CD4-positive, alpha-beta T cell (primary cell): ENCODE measurements at regions not wholly inside any gene's neighbourhood (a gene's known extent, or its start where the extent isn't known, plus 50 kb on each side); places are given as distances from the start of the nearest gene placed in this dataset.

Experiments used
- ATAC-seq: fragments of 200-7000 bp; cut with Tn5 transposase; one replicate; pipeline ENCODE4 v1.10.0; 2022; ENCODE audit warnings: mild to moderate bottlenecking; ENCODE audit not compliant: poor library complexity
- CTCF ChIA-PET: fragments of 350-600 bp; sonication (Branson Sonifier 250); formaldehyde crosslinking; loops from one replicate; lab custom pipeline; 2021; ENCODE audit warnings: antibody characterized with exemption, inconsistent platforms; lab: Charles Lee
- POLR2A ChIA-PET: fragments of 350-600 bp; sonication (Branson Sonifier 250); formaldehyde crosslinking; loops from one replicate; lab custom pipeline; 2021; ENCODE audit warnings: antibody characterized with exemption, inconsistent platforms; lab: Charles Lee
- DNase-seq, 14 experiments: peaks; one replicate each; pipeline ENCODE4 v3.0.0-alpha.2; 2013 to 2020; ENCODE audit warnings: mixed read lengths in 2 of 14
- H3K27ac ChIP-seq, 2 donors: one replicate each; pipeline versions ENCODE4 v1.5.1 to v1.7.0; 2013; ENCODE audit warnings: low read length in 2 of 2, low read depth in 1 of 2, mild to moderate bottlenecking in 1 of 2
- H3K27me3 ChIP-seq, 2 experiments: 1 replicate in 1 of 2; 2 replicates in 1 of 2; pipeline versions ENCODE4 v1.6.1 to v1.7.0; 2013; ENCODE audit warnings: low read length in 2 of 2, control low read depth in 1 of 2, mild to moderate bottlenecking in 1 of 2, moderate library complexity in 1 of 2; ENCODE audit not compliant: insufficient read depth in 2 of 2, control insufficient read depth in 1 of 2
- H3K36me3 ChIP-seq: one replicate; pipeline ENCODE4 v1.6.1; 2013; ENCODE audit warnings: low read length, control low read depth; ENCODE audit not compliant: insufficient read depth
- H3K4me1 ChIP-seq: one replicate; pipeline ENCODE4 v1.6.1; 2013; ENCODE audit warnings: low read length, control low read depth; ENCODE audit not compliant: insufficient read depth
- H3K4me3 ChIP-seq: one replicate; pipeline ENCODE4 v1.5.1; 2013; ENCODE audit warnings: mild to moderate bottlenecking, low read length, moderate library complexity
- H3K9me3 ChIP-seq, 2 experiments: 1 replicate in 1 of 2; 2 replicates in 1 of 2; pipeline versions ENCODE4 v1.6.1 to v1.7.0; 2013; ENCODE audit warnings: low read length in 2 of 2, mild to moderate bottlenecking in 2 of 2, control low read depth in 1 of 2, moderate library complexity in 1 of 2; ENCODE audit not compliant: control insufficient read depth in 1 of 2, insufficient read depth in 1 of 2
- H3K27ac Mint-ChIP-seq: one replicate; pipeline ENCODE4 v1.8.0; 2020; ENCODE audit warnings: mixed read lengths
- H3K27me3 Mint-ChIP-seq: one replicate; pipeline ENCODE4 v1.8.0; 2021; ENCODE audit warnings: mixed read lengths
- H3K36me3 Mint-ChIP-seq: one replicate; pipeline ENCODE4 v1.8.0; 2021; ENCODE audit warnings: low read depth, mixed read lengths
- H3K4me1 Mint-ChIP-seq: one replicate; pipeline ENCODE4 v1.8.0; 2021; ENCODE audit warnings: low read depth, mixed read lengths
- H3K4me3 Mint-ChIP-seq: one replicate; pipeline ENCODE4 v1.8.0; 2020; ENCODE audit warnings: mild to moderate bottlenecking, mixed read lengths
- H3K9me3 Mint-ChIP-seq: one replicate; pipeline ENCODE4 v1.8.0; 2020; ENCODE audit warnings: mixed read lengths
- CTCF ChIP-seq: fragments of 200-600 bp; IDR thresholded peaks from one replicate; pipeline ENCODE4 v1.8.0; 2022; ENCODE audit warnings: antibody characterized with exemption, mild to moderate bottlenecking
- intact Hi-C, 2 experiments: fragments of 100-400 bp; cut with DNase I in 1 of 2; cut with micrococcal nuclease in 1 of 2; formaldehyde crosslinking; loops; one replicate each; pipeline versions ENCODE4 v1.15.1 to v1.9.0; 2023 to 2025; cut with DNase I, micrococcal nuclease

GRCh38 chr22:48217596-48217995 is 1455.1 kb downstream of the TBC1D22A start:
- Mint-ChIP-seq H3K27me3 (no peaks in the 10 kb centered on the region), H3K4me3 (no peak overlapping the region), H3K4me1 (no peaks in the 10 kb centered on the region), H3K36me3 (no peaks in the 10 kb centered on the region), H3K9me3 (no peaks in the 10 kb centered on the region), H3K27ac (no peak overlapping the region)
- TF ChIP-seq CTCF, result no peak
- Histone ChIP-seq H3K9me3 (peaks cover 0 to 4% of the 10 kb centered on the region in 2 experiments), H3K27me3 (peaks cover 0 to 5% of the 10 kb centered on the region in 2 experiments), H3K4me1 (no peaks in the 10 kb centered on the region), H3K36me3 (no peaks in the 10 kb centered on the region), H3K4me3 (no peak overlapping the region), H3K27ac (no peak overlapping the region)
- no peak for ATAC-seq
- ChIA-PET CTCF (no interaction called here), POLR2A (no interaction called here)
- DNase-seq, result no peak
- intact Hi-C loops, result no loop called here

DNA sequence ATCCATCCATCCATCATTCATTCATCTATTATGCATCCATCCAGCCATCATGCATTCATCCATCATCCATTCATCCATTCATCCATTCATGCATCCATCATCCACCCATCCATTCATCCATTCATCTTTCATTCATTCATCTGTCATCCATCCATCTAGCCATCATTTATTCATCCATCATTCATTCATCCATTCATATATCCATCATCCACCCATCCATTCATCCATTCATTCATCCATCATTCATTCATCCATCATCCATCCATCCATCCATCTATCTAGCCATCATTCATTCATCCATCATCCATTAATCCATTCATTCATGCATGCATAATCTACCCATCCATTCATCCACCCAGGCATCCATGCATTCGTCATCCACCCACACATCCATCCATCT is 1450.3 kb downstream of the TBC1D22A start:
- DNase-seq, result no peak
- no peak for ATAC-seq
- POLR2A ChIA-PET, result no interaction called here
- Mint-ChIP-seq H3K4me1 (no peaks in the 10 kb centered on the region), H3K27ac (no peak overlapping the region), H3K4me3 (no peak overlapping the region), H3K36me3 (no peaks in the 10 kb centered on the region), H3K27me3 (peaks cover 8% of the 10 kb centered on the region), H3K9me3 (peaks cover under 1% of the 10 kb centered on the region)
- Histone ChIP-seq H3K4me1 (no peaks in the 10 kb centered on the region), H3K4me3 (no peak overlapping the region), H3K27ac (no peak overlapping the region), H3K27me3 (peaks cover 5 to 7% of the 10 kb centered on the region in 2 experiments), H3K36me3 (no peaks in the 10 kb centered on the region), H3K9me3 (peaks cover 0 to 9% of the 10 kb centered on the region in 2 experiments)
- no peak for TF ChIP-seq CTCF
- CTCF ChIA-PET, result no interaction called here
- intact Hi-C loops, result no loop called here

GRCh38 chr22:48210812-48211211 is 1448.4 kb downstream of the TBC1D22A start:
- Histone ChIP-seq H3K27ac (no peak overlapping the region), H3K4me3 (no peak overlapping the region), H3K4me1 (no peaks in the 10 kb centered on the region), H3K9me3 (peaks cover 0 to 9% of the 10 kb centered on the region in 2 experiments), H3K36me3 (no peaks in the 10 kb centered on the region), H3K27me3 (peaks cover 0 to 7% of the 10 kb centered on the region in 2 experiments)
- ChIA-PET POLR2A (no interaction called here), CTCF (no interaction called here)
- intact Hi-C loops, result no loop called here
- no peak for TF ChIP-seq CTCF
- Mint-ChIP-seq H3K36me3 (no peaks in the 10 kb centered on the region), H3K9me3 (peaks cover 2% of the 10 kb centered on the region), H3K4me1 (no peaks in the 10 kb centered on the region), H3K27me3 (peaks cover 8% of the 10 kb centered on the region), H3K27ac (no peak overlapping the region), H3K4me3 (no peak overlapping the region)
- DNase-seq, result no peak
- no peak for ATAC-seq
